ENCODE measurements at regions not wholly inside any gene's neighbourhood (a gene's known extent, or its start where the extent isn't known, plus 50 kb on each side); places are given as distances from the start of the nearest gene placed in this dataset.

GRCh38 chr6:167653561-167653960, 173.2 kb upstream of the AFDN start:
- TF ChIP-seq MAZ (IDR thresholded peaks at IDR 0.05; ENCODE audit: borderline replicate concordance, low read depth, low read length) (no peak), POLR2A (IDR thresholded peaks at IDR 0.05; ENCODE audit: low read depth, low read length) (no peak)

All from IMR-90 (cell line).